ENCODE measurements at regions not wholly inside any gene's neighbourhood (a gene's known extent, or its start where the extent isn't known, plus 50 kb on each side); places are given as distances from the start of the nearest gene placed in this dataset.

DNA sequence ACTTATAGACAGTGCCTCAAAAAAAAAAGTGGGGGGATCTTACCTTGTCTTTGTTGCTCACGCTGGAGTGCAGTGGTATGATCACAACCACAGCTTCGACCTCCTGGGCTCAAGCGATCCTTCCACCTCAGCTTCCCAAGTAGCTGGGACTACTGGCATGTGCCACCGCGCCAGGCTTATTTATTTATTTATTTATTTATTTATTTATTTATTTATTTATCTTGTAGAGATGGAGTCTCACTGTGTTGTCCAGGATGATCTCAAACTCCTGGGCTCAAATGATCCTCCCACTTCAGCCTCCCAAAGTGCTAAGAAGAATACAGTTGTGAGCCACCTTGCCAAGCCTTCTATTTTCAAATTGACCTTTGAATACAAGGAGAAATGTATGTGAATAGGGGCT, 553.0 kb upstream of the BTBD3 start (continued):
- TF ChIP-seq, protein P1, sequence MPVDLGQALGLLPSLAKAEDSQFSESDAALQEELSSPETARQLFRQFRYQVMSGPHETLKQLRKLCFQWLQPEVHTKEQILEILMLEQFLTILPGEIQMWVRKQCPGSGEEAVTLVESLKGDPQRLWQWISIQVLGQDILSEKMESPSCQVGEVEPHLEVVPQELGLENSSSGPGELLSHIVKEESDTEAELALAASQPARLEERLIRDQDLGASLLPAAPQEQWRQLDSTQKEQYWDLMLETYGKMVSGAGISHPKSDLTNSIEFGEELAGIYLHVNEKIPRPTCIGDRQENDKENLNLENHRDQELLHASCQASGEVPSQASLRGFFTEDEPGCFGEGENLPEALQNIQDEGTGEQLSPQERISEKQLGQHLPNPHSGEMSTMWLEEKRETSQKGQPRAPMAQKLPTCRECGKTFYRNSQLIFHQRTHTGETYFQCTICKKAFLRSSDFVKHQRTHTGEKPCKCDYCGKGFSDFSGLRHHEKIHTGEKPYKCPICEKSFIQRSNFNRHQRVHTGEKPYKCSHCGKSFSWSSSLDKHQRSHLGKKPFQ (CRISPR knock-in tag; IDR thresholded peaks at IDR 0.05; ENCODE audit: insufficient replicate concordance) = no peak
- no peak for TF ChIP-seq GABPB1 (CRISPR knock-in tag; IDR thresholded peaks at IDR 0.05)
- TF ChIP-seq KLF6 (CRISPR knock-in tag; IDR thresholded peaks at IDR 0.05) = no peak
- no peak for TF ChIP-seq NFATC3 (CRISPR knock-in tag; IDR thresholded peaks at IDR 0.05)

DNA sequence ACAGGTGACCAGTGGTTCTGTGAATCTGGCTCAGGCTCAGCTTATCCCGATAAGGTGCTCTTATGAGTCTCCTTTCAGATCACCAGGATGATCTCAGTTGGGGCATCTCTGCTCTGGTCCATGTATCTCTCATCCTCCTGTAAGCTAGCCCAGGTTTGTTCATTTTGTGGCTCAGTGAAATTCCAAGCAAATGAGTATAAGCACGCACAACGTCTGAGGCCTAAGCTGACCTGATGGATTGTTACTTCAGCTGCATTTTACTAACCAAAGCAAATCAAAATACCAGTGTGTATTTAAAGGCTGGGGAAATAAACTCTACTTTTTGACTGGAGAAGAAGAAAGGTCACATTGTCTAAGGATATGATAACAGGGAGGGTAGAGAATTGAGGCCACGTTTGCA, 551.0 kb upstream of the BTBD3 start:
- Histone ChIP-seq H3K4me3 (replicated peaks in 1 of 3; ENCODE audit: insufficient read depth in 1 of 3, low read depth in 2 of 3, low read length in 3 of 3) (no peak overlapping the region), H3K36me3 (replicated peaks in 1 of 2; ENCODE audit: control insufficient read depth in 1 of 2, insufficient read depth in 2 of 2, low read length in 2 of 2) (no peaks in the 10 kb centered on the region), H2AFZ (ENCODE audit: low read length) (no peak overlapping the region), H3K27me3 (ENCODE audit: control insufficient read depth in 1 of 2, insufficient read depth in 2 of 2, low read length in 2 of 2) (no peaks in the 10 kb centered on the region), H3K9ac (ENCODE audit: insufficient read depth, low read depth, low read length) (no peak overlapping the region), H3K9me3 (ENCODE audit: low read length) (no peaks in the 10 kb centered on the region), H3K79me2 (ENCODE audit: insufficient read depth, low read length) (no peaks in the 10 kb centered on the region), H4K20me1 (ENCODE audit: insufficient read depth, low read length) (no peaks in the 10 kb centered on the region), H3K4me1 (ENCODE audit: insufficient read depth, low read length) (no peaks in the 10 kb centered on the region), H3K27ac (ENCODE audit: extremely low read length, insufficient read depth, low read length) (no peak overlapping the region), H3K4me2 (ENCODE audit: low read depth, low read length) (no peak overlapping the region)
- intact Hi-C loops (cut with micrococcal nuclease; ENCODE audit: unreplicated experiment) = no loop called here
- in situ Hi-C loops (cut with HindIII; ENCODE audit: extremely low pct_ligation_motif_present, low pct_unique_long_range_greater_than_20kb) = no loop called here
- 4% methylated on average over 4 of the region's 4 CpGs for WGBS (ENCODE audit: low lambda C conversion rate)
- ATAC-seq (no peak), DNase-seq (ENCODE audit: low spot score) (no peak), FAIRE-seq (no peak)
- ChIA-PET CTCF (ENCODE audit: low intra/inter-chr PET ratio, low total read pairs) (no interaction called here), POLR2A (no interaction called here)
- BruUV-seq (replicated peaks) = no TSS peak
- TF ChIP-seq, protein P2, sequence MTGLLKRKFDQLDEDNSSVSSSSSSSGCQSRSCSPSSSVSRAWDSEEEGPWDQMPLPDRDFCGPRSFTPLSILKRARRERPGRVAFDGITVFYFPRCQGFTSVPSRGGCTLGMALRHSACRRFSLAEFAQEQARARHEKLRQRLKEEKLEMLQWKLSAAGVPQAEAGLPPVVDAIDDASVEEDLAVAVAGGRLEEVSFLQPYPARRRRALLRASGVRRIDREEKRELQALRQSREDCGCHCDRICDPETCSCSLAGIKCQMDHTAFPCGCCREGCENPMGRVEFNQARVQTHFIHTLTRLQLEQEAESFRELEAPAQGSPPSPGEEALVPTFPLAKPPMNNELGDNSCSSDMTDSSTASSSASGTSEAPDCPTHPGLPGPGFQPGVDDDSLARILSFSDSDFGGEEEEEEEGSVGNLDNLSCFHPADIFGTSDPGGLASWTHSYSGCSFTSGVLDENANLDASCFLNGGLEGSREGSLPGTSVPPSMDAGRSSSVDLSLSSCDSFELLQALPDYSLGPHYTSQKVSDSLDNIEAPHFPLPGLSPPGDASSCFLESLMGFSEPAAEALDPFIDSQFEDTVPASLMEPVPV (CRISPR knock-in tag; IDR thresholded peaks at IDR 0.05) = no peak
- TF ChIP-seq KDM3A (CRISPR knock-in tag; IDR thresholded peaks at IDR 0.05; ENCODE audit: low read depth) (no peak), AGO2 (optimal IDR thresholded peaks at IDR 0.05; ENCODE audit: low read depth, low read length) (no peak), ZNF253 (CRISPR knock-in tag; IDR thresholded peaks at IDR 0.05; ENCODE audit: borderline replicate concordance) (no peak), MAFG (CRISPR knock-in tag; IDR thresholded peaks at IDR 0.05) (no peak)
- TF ChIP-seq, protein P3, sequence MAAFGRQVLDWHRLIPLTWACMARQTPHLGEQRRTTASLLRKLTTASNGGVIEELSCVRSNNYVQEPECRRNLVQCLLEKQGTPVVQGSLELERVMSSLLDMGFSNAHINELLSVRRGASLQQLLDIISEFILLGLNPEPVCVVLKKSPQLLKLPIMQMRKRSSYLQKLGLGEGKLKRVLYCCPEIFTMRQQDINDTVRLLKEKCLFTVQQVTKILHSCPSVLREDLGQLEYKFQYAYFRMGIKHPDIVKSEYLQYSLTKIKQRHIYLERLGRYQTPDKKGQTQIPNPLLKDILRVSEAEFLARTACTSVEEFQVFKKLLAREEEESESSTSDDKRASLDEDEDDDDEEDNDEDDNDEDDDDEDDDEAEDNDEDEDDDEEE (CRISPR knock-in tag; IDR thresholded peaks at IDR 0.05) = no peak
- TF ChIP-seq, protein P4, sequence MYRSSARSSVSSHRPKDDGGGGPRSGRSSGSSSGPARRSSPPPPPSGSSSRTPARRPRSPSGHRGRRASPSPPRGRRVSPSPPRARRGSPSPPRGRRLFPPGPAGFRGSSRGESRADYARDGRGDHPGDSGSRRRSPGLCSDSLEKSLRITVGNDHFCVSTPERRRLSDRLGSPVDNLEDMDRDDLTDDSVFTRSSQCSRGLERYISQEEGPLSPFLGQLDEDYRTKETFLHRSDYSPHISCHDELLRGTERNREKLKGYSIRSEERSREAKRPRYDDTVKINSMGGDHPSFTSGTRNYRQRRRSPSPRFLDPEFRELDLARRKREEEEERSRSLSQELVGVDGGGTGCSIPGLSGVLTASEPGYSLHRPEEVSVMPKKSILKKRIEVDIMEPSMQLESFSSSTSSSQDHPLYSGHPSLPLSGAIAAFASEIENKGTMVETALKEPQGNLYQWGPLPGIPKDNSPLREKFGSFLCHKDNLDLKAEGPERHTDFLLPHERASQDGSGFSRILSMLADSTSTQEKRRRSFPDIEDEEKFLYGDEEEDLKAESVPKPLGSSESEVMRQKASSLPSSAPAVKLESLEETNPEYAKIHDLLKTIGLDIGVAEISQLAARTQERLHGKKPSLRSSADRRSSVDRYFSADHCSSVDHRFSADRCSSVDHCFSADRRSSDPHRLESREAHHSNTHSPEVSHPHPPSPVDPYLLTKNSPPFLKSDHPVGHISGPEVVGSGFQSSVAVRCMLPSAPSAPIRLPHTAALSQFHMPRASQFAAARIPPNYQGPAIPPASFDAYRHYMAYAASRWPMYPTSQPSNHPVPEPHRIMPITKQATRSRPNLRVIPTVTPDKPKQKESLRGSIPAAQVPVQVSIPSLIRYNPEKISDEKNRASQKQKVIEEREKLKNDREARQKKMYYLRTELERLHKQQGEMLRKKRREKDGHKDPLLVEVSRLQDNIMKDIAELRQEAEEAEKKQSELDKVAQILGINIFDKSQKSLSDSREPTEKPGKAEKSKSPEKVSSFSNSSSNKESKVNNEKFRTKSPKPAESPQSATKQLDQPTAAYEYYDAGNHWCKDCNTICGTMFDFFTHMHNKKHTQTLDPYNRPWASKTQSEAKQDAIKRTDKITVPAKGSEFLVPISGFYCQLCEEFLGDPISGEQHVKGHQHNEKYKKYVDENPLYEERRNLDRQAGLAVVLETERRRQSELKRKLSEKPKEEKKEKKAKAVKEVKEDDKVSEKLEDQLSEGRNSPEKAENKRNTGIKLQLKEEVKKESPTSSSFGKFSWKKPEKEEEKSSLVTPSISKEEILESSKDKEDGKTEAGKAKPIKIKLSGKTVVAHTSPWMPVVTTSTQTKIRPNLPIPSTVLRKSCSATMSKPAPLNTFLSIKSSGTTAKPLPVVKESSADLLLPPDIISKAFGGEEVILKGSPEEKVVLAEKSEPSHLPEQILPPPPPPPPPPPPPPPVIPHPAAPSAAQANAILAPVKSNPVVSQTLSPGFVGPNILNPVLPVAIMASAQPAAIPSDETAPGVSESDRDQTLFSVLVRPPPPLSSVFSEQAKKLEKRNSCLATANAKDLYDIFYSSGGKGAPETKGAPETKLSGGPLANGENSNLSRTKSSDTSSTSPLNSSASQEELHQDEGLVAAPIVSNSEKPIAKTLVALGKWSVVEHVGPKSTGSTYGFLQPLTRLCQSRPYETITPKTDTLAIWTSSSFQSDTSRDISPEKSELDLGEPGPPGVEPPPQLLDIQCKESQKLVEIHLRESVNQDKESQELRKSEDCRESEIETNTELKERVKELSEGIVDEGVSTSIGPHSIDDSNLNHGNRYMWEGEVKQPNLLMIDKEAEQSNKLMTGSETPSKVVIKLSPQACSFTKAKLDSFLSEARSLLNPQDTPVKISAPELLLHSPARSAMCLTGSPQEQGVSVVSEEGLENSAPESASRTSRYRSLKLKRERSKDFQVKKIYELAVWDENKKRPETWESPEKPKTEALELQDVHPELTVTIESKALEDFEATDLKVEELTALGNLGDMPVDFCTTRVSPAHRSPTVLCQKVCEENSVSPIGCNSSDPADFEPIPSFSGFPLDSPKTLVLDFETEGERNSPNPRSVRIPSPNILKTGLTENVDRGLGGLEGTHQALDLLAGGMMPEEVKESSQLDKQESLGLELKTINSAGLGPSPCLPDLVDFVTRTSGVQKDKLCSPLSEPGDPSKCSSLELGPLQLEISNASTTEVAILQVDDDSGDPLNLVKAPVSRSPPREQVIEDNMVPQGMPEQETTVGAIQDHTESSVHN (CRISPR knock-in tag; IDR thresholded peaks at IDR 0.05) = no peak
